ENCODE measurements at regions not wholly inside any gene's neighbourhood (a gene's known extent, or its start where the extent isn't known, plus 50 kb on each side); places are given as distances from the start of the nearest gene placed in this dataset.

DNA sequence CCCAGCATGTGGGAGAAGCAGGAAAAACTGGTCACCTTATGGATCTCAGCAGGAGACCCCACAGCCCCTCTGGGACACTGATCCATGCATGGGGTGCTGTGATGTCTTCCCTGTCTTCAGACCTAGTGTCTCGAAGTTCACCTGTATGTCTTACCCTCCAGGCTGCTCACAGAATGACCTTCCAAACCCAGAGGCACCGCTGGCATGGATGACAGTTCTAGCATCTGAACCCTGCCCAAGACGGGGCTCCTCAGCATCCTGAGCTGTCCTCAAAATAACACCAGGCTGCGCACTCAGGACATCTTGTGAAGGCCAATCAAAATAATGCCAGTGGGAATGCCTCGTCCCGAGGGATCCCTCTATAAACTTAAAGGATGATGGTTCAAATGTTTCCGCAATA lies 824.9 kb downstream of the TBC1D22A start:
- TF ChIP-seq, protein P1, sequence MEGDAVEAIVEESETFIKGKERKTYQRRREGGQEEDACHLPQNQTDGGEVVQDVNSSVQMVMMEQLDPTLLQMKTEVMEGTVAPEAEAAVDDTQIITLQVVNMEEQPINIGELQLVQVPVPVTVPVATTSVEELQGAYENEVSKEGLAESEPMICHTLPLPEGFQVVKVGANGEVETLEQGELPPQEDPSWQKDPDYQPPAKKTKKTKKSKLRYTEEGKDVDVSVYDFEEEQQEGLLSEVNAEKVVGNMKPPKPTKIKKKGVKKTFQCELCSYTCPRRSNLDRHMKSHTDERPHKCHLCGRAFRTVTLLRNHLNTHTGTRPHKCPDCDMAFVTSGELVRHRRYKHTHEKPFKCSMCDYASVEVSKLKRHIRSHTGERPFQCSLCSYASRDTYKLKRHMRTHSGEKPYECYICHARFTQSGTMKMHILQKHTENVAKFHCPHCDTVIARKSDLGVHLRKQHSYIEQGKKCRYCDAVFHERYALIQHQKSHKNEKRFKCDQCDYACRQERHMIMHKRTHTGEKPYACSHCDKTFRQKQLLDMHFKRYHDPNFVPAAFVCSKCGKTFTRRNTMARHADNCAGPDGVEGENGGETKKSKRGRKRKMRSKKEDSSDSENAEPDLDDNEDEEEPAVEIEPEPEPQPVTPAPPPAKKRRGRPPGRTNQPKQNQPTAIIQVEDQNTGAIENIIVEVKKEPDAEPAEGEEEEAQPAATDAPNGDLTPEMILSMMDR (IDR thresholded peaks at IDR 0.05), result no peak
- no peak for TF ChIP-seq POLR2A (IDR thresholded peaks at IDR 0.05)
